Upper lobe of left lung (tissue), 4 donors: ENCODE measurements at regions not wholly inside any gene's neighbourhood (a gene's known extent, or its start where the extent isn't known, plus 50 kb on each side); places are given as distances from the start of the nearest gene placed in this dataset.

Experiments
- EP300 ChIP-seq, 4 donors: sonication (generic); formaldehyde crosslinking; IDR thresholded peaks; one replicate each; pipeline ENCODE4 v1.5.1; 2017; ENCODE audit warnings: antibody characterized with exemption in 4 of 4, control low read depth in 2 of 4
- POLR2A ChIP-seq, 4 donors: fragments of 450-650 bp; IDR thresholded peaks; one replicate each; pipeline ENCODE4 v1.5.1; 2016 to 2017; ENCODE audit warnings: antibody characterized with exemption in 4 of 4, mild to moderate bottlenecking in 2 of 4
- POLR2AphosphoS5 ChIP-seq, 2 donors: sonication (generic); formaldehyde crosslinking; IDR thresholded peaks; one replicate each; pipeline ENCODE4 v1.5.1; 2017; ENCODE audit warnings: antibody characterized with exemption in 2 of 2
- TF ChIP-seq, protein P1 (sequence below), 6 experiments: fragments of 450-650 bp in 4 of 6; fragments of 200-600 bp in 2 of 6; sonication (generic) in 2 of 6; IDR thresholded peaks; one replicate each; pipeline ENCODE4 v1.5.1; 2016 to 2019; ENCODE audit warnings: antibody characterized with exemption in 6 of 6

DNA sequence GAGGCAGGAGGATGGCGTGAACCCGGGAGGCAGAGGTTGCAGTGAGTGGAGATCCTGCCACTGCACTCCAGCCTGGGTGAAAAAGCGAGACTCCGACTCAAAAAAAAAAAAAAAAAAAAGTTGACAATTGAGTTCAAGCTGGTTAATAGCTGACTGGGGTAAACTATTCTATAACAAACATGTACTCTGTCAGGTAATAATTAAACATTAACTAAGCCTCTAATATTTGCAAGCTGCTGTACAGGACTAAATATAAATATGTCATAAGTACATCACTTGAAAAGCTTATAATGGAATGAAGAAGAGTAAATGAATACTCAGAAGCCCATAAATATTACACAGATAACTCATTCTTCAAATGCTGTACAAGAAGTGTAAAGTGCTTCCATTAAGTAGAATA is 190.4 kb upstream of the CRIM1 start:
- TF ChIP-seq, protein P1, sequence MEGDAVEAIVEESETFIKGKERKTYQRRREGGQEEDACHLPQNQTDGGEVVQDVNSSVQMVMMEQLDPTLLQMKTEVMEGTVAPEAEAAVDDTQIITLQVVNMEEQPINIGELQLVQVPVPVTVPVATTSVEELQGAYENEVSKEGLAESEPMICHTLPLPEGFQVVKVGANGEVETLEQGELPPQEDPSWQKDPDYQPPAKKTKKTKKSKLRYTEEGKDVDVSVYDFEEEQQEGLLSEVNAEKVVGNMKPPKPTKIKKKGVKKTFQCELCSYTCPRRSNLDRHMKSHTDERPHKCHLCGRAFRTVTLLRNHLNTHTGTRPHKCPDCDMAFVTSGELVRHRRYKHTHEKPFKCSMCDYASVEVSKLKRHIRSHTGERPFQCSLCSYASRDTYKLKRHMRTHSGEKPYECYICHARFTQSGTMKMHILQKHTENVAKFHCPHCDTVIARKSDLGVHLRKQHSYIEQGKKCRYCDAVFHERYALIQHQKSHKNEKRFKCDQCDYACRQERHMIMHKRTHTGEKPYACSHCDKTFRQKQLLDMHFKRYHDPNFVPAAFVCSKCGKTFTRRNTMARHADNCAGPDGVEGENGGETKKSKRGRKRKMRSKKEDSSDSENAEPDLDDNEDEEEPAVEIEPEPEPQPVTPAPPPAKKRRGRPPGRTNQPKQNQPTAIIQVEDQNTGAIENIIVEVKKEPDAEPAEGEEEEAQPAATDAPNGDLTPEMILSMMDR (IDR thresholded peaks at IDR 0.05), result no peak
- TF ChIP-seq EP300 (IDR thresholded peaks at IDR 0.05) (no peak), POLR2AphosphoS5 (IDR thresholded peaks at IDR 0.05) (no peak), POLR2A (IDR thresholded peaks at IDR 0.05) (no peak)
